GM12875 (cell line): ENCODE measurements at regions not wholly inside any gene's neighbourhood (a gene's known extent, or its start where the extent isn't known, plus 50 kb on each side); places are given as distances from the start of the nearest gene placed in this dataset.

ENCODE experiments used
- H3K4me3 ChIP-seq: one replicate; pipeline ENCODE4 v1.5.1; 2011; ENCODE audit warnings: low read depth, low read length, control low read depth
- CTCF ChIP-seq: IDR thresholded peaks from 2 replicates; pipeline ENCODE4 v1.5.1; 2011; ENCODE audit warnings: low read depth, mild to moderate bottlenecking, control low read depth, inconsistent platforms, low read length, moderate library complexity, borderline replicate concordance; ENCODE audit not compliant: insufficient read depth

GRCh38 chr4:151553874-151554273 is 144.9 kb downstream of the FHIP1A start:
- TF ChIP-seq CTCF = no peak

GRCh38 chr4:151555151-151555945 is 146.4 kb downstream of the FHIP1A start:
- H3K4me3 ChIP-seq = no peak overlapping the region
- TF ChIP-seq CTCF = no peak

More at GRCh38 chr4:151553874-151554273, 144.9 kb downstream of the FHIP1A start:
- H3K4me3 ChIP-seq = no peak overlapping the region

- no peak for TF ChIP-seq CTCF
- no peak overlapping the region for H3K4me3 ChIP-seq
Observed at GRCh38 chr4:151558496-151559113, 149.6 kb downstream of the FHIP1A start.

GRCh38 chr4:151559595-151559994 is 150.6 kb downstream of the FHIP1A start:
- TF ChIP-seq CTCF = no peak
- H3K4me3 ChIP-seq = no peak overlapping the region

GRCh38 chr4:151561551-151562256 is 152.7 kb downstream of the FHIP1A start:
- no peak overlapping the region for H3K4me3 ChIP-seq
- TF ChIP-seq CTCF = no peak

DNA sequence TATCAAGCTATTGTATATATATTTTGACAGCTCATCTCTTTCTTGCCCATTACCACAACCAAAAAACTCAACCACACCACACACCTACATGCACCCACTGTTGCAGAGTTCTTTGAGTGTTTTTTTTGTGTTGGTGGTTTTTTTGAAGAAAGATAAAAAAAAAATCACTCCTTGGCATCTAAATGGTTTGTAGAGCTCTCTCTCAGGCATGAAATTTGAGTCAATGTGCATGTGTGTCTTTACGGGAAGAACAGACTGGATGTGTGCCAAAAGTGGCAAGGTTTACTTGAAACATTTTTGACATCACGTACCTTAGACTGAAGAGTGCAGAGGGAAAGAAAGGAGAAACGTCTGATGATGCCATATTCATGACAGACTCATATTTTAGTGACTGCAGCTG is 154.2 kb downstream of the FHIP1A start:
- no peak overlapping the region for H3K4me3 ChIP-seq
- no peak for TF ChIP-seq CTCF
